BJ (cell line): ENCODE measurements at regions not wholly inside any gene's neighbourhood (a gene's known extent, or its start where the extent isn't known, plus 50 kb on each side); places are given as distances from the start of the nearest gene placed in this dataset.

ENCODE experiments used
- CTCF ChIA-PET: fragments of 350-600 bp; formaldehyde crosslinking; extraction: SDS; loops from one replicate; lab custom pipeline; 2021; ENCODE audit warnings: antibody characterized with exemption, inconsistent platforms; lab: Yijun Ruan, JAX
- POLR2A ChIA-PET: fragments of 300-600 bp; sonication (Branson Sonifier 250); formaldehyde crosslinking; extraction: SDS; loops from one replicate; lab custom pipeline; 2021; ENCODE audit warnings: antibody characterized with exemption; lab: Charles Lee
- DNase-seq: peaks from one replicate; pipeline ENCODE4 v3.0.0-alpha.2; 2011; ENCODE audit warnings: low read depth
- H3K27me3 ChIP-seq: 2 replicates; pipeline ENCODE4 v1.6.0; 2011; ENCODE audit warnings: low read length; ENCODE audit not compliant: control insufficient read depth, insufficient read depth
- H3K36me3 ChIP-seq: 2 replicates; pipeline ENCODE4 v1.5.1; 2011; ENCODE audit warnings: low read length; ENCODE audit not compliant: control insufficient read depth, insufficient read depth
- H3K4me3 ChIP-seq: 2 replicates; pipeline ENCODE4 v1.5.1; 2011; ENCODE audit warnings: low read depth, mild to moderate bottlenecking, control low read depth, low read length
- CTCF ChIP-seq: IDR thresholded peaks from 2 replicates; pipeline ENCODE4 v1.5.1; 2011; ENCODE audit warnings: low read depth, mild to moderate bottlenecking, control low read depth, inconsistent platforms, low read length, moderate library complexity; ENCODE audit not compliant: insufficient read depth

- TF ChIP-seq CTCF = no peak
Measured at GRCh38 chr3:23668430-23668904, 137.3 kb upstream of the UBE2E1 start.

GRCh38 chr3:23669541-23670255 is 136.1 kb upstream of the UBE2E1 start:
- TF ChIP-seq CTCF = no peak
- ChIA-PET POLR2A (no interaction called here), CTCF (interaction anchor here (1.0 kb wide), 1 partner anchor 211 kb away, joined by 3 read pairs; no protein-coding TSS in a partner anchor)
- DNase-seq = no peak
- no peaks in the 10 kb centered on the region for H3K27me3 ChIP-seq
- no peaks in the 10 kb centered on the region for H3K36me3 ChIP-seq
- no peak overlapping the region for H3K4me3 ChIP-seq

More at GRCh38 chr3:23668430-23668904, 137.3 kb upstream of the UBE2E1 start:
- peak; percentile 72 for DNase-seq
- Histone ChIP-seq H3K4me3 (no peak overlapping the region), H3K36me3 (no peaks in the 10 kb centered on the region), H3K27me3 (no peaks in the 10 kb centered on the region)
- ChIA-PET POLR2A (no interaction called here), CTCF (interaction anchor here (0.6 to 1.0 kb wide), 3 partner anchors 61 to 526 kb away, joined by 3 to 6 read pairs (median 3); no protein-coding TSS in a partner anchor)

GRCh38 chr3:23671851-23672589 is 133.7 kb upstream of the UBE2E1 start:
- Histone ChIP-seq H3K36me3 (no peaks in the 10 kb centered on the region), H3K4me3 (no peak overlapping the region), H3K27me3 (no peaks in the 10 kb centered on the region)
- ChIA-PET CTCF (interaction anchor here (0.5 kb wide), 1 partner anchor 132 kb away, joined by 3 read pairs; no protein-coding TSS in a partner anchor), POLR2A (no interaction called here)
- no peak for TF ChIP-seq CTCF
- no peak for DNase-seq

- H3K4me3 ChIP-seq = no peak overlapping the region
- no peak for DNase-seq
- no peak for TF ChIP-seq CTCF
Measured at GRCh38 chr3:23672628-23673027, 133.1 kb upstream of the UBE2E1 start.

GRCh38 chr3:23675010-23675409 is 130.7 kb upstream of the UBE2E1 start:
- Histone ChIP-seq H3K4me3 (no peak overlapping the region), H3K27me3 (no peaks in the 10 kb centered on the region), H3K36me3 (no peaks in the 10 kb centered on the region)
- ChIA-PET CTCF (no interaction called here), POLR2A (no interaction called here)
- DNase-seq = no peak
- TF ChIP-seq CTCF = no peak

More at GRCh38 chr3:23672628-23673027, 133.1 kb upstream of the UBE2E1 start:
- Histone ChIP-seq H3K27me3 (no peaks in the 10 kb centered on the region), H3K36me3 (no peaks in the 10 kb centered on the region)
- ChIA-PET CTCF (no interaction called here), POLR2A (no interaction called here)
